B cell (primary cell): ENCODE measurements at regions not wholly inside any gene's neighbourhood (a gene's known extent, or its start where the extent isn't known, plus 50 kb on each side); places are given as distances from the start of the nearest gene placed in this dataset.

Experiments used
- CTCF ChIP-seq: fragments of 200-600 bp; IDR thresholded peaks from one replicate; pipeline ENCODE4 v1.8.0; 2022; ENCODE audit warnings: antibody characterized with exemption, mild to moderate bottlenecking
- EZH2 ChIP-seq: IDR thresholded peaks from 2 replicates; pipeline ENCODE4 v1.6.1; 2012; ENCODE audit warnings: borderline replicate concordance, low read depth, mild to moderate bottlenecking, moderate library complexity, low read length; ENCODE audit not compliant: insufficient read depth, poor library complexity, severe bottlenecking

GRCh38 chr18:78376046-78376445 lies 603.6 kb upstream of the SALL3 start:
- TF ChIP-seq EZH2 = no peak
- TF ChIP-seq CTCF = no peak
